SK-N-SH (cell line): ENCODE measurements at regions not wholly inside any gene's neighbourhood (a gene's known extent, or its start where the extent isn't known, plus 50 kb on each side); places are given as distances from the start of the nearest gene placed in this dataset.

Experiments
- CTCF ChIA-PET: fragments of 300-600, 350-600 bp; formaldehyde crosslinking; extraction: SDS; loops from one replicate; lab custom pipeline; 2021; lab: Yijun Ruan, JAX
- POLR2A ChIA-PET: fragments of 350-600 bp; sonication (Branson Sonifier 250); formaldehyde crosslinking; extraction: SDS; loops from one replicate; lab custom pipeline; 2020; ENCODE audit warnings: antibody characterized with exemption, inconsistent platforms; lab: Yijun Ruan, JAX
- DNase-seq: peaks from one replicate; pipeline ENCODE4 v3.0.0; 2012
- H2AFZ ChIP-seq: fragments of 200-600 bp; sonication (generic); 2 replicates; pipeline ENCODE4 v1.8.1; 2016; ENCODE audit warnings: antibody characterized with exemption, mild to moderate bottlenecking, low read depth
- H3F3A ChIP-seq: fragments of 200-600 bp; sonication (generic); replicated peaks from 2 replicates; pipeline ENCODE3; 2016; ENCODE audit warnings: antibody characterized with exemption, mild to moderate bottlenecking; ENCODE audit not compliant: insufficient read depth
- H3K27ac ChIP-seq, 2 experiments: fragments of 200-500 bp in 1 of 2; fragments of 200-600 bp in 1 of 2; sonication (Bioruptor generic) in 1 of 2; sonication (generic), shearing (Covaris generic) in 1 of 2; 2 replicates each; pipeline versions ENCODE4 v1.5.1 to v1.6.1; 2014 to 2016; ENCODE audit warnings: low read depth in 2 of 2, inconsistent platforms in 1 of 2, low read length in 1 of 2, mild to moderate bottlenecking in 1 of 2, mixed read lengths in 1 of 2
- H3K27me3 ChIP-seq: fragments of 200-600 bp; sonication (generic), shearing (Covaris generic); 2 replicates; pipeline ENCODE4 v1.6.1; 2016; ENCODE audit warnings: mixed run types; ENCODE audit not compliant: insufficient read depth
- H3K36me3 ChIP-seq, 2 experiments: fragments of 200-500 bp in 1 of 2; fragments of 200-600 bp in 1 of 2; sonication (Bioruptor generic) in 1 of 2; sonication (generic) in 1 of 2; replicated peaks in 1 of 2; 2 replicates each; pipeline versions ENCODE3 to v1.5.1; 2014 to 2016; ENCODE audit warnings: low read length in 1 of 2, mild to moderate bottlenecking in 1 of 2; ENCODE audit not compliant: insufficient read depth in 2 of 2, control insufficient read depth in 1 of 2
- H3K4me1 ChIP-seq, 2 experiments: fragments of 200-500 bp in 1 of 2; fragments of 200-600 bp in 1 of 2; sonication (Bioruptor generic) in 1 of 2; sonication (generic), shearing (Covaris generic) in 1 of 2; 2 replicates each; pipeline versions ENCODE4 v1.5.1 to v1.6.1; 2014 to 2016; ENCODE audit warnings: low read depth in 1 of 2, low read length in 1 of 2, mixed run types in 1 of 2; ENCODE audit not compliant: insufficient read depth in 2 of 2, control insufficient read depth in 1 of 2
- H3K4me2 ChIP-seq: fragments of 200-600 bp; sonication (generic), shearing (Covaris generic); 2 replicates; pipeline ENCODE4 v1.6.1; 2017; ENCODE audit warnings: mixed run types
- H3K4me3 ChIP-seq, 2 experiments: fragments of 200-500 bp in 1 of 2; fragments of 200-600 bp in 1 of 2; sonication (Bioruptor generic) in 1 of 2; sonication (generic), shearing (Covaris generic) in 1 of 2; 2 replicates each; pipeline versions ENCODE4 v1.5.1 to v1.8.1; 2014 to 2016; ENCODE audit warnings: low read depth in 2 of 2, inconsistent platforms in 1 of 2, low read length in 1 of 2, mild to moderate bottlenecking in 1 of 2, mixed read lengths in 1 of 2, moderate library complexity in 1 of 2
- H3K79me2 ChIP-seq: fragments of 200-600 bp; sonication (generic); 2 replicates; pipeline ENCODE4 v1.8.1; 2017; ENCODE audit warnings: mild to moderate bottlenecking; ENCODE audit not compliant: insufficient read depth
- H3K9ac ChIP-seq: fragments of 200-600 bp; sonication (generic); 2 replicates; pipeline ENCODE4 v1.6.1; 2017; ENCODE audit warnings: mixed run types
- H3K9me2 ChIP-seq: fragments of 200-600 bp; sonication (generic); 2 replicates; pipeline ENCODE4 v1.6.1; 2017; ENCODE audit warnings: mixed run types
- H3K9me3 ChIP-seq: fragments of 200-600 bp; sonication (generic); 2 replicates; pipeline ENCODE4 v1.6.1; 2017; ENCODE audit warnings: mixed run types, mild to moderate bottlenecking, moderate library complexity
- H4K20me1 ChIP-seq: fragments of 200-600 bp; sonication (generic); 2 replicates; pipeline ENCODE4 v1.6.1; 2017; ENCODE audit warnings: mild to moderate bottlenecking, mixed run types; ENCODE audit not compliant: insufficient read depth
- CHD2 ChIP-seq: fragments of 150-350 bp; IDR thresholded peaks from 2 replicates; pipeline ENCODE4 v1.6.1; 2018; ENCODE audit warnings: low read length; ENCODE audit not compliant: partially characterized antibody
- ELF1 ChIP-seq: IDR thresholded peaks from 2 replicates; pipeline ENCODE4 v1.4.0; 2012
- EZH2phosphoT487 ChIP-seq: fragments of 200-600 bp; sonication (generic); IDR thresholded peaks from 2 replicates; pipeline ENCODE4 v1.6.1; 2017; ENCODE audit warnings: low read depth, mixed run types, mild to moderate bottlenecking, antibody characterized with exemption, moderate library complexity, borderline replicate concordance
- FOSL2 ChIP-seq: IDR thresholded peaks from 2 replicates; pipeline ENCODE4 v1.4.0; 2012; ENCODE audit warnings: low read depth, mild to moderate bottlenecking, moderate library complexity, borderline replicate concordance
- GABPA ChIP-seq: IDR thresholded peaks from 2 replicates; pipeline ENCODE4 v1.4.0; 2012; ENCODE audit warnings: low read depth, mild to moderate bottlenecking
- GATA2 ChIP-seq: sonication (generic); formaldehyde crosslinking; IDR thresholded peaks from 2 replicates; pipeline ENCODE4 v1.5.0; 2020; ENCODE audit warnings: mild to moderate bottlenecking, missing genetic modification reagents
- MXI1 ChIP-seq: IDR thresholded peaks from 2 replicates; pipeline ENCODE4 v1.6.1; 2012; ENCODE audit warnings: mild to moderate bottlenecking, low read depth, low read length, improper control_type of control experiment
- NRF1 ChIP-seq: IDR thresholded peaks from 2 replicates; pipeline ENCODE4 v1.6.1; 2012; ENCODE audit warnings: low read depth, mild to moderate bottlenecking, low read length
- POLR2AphosphoS5 ChIP-seq: IDR thresholded peaks from 2 replicates; pipeline ENCODE4 v1.6.1; 2012; ENCODE audit warnings: low read depth, low read length
- RAD21 ChIP-seq: IDR thresholded peaks from 2 replicates; pipeline ENCODE4 v1.6.1; 2012; ENCODE audit warnings: mild to moderate bottlenecking, low read length
- SIN3A ChIP-seq: IDR thresholded peaks from 2 replicates; pipeline ENCODE4 v1.6.1; 2012; ENCODE audit warnings: low read depth, mild to moderate bottlenecking, low read length, moderate library complexity, borderline replicate concordance
- SMC3 ChIP-seq: IDR thresholded peaks from 2 replicates; pipeline ENCODE4 v1.6.1; 2012; ENCODE audit warnings: low read depth, low read length, improper control_type of control experiment
- TEAD4 ChIP-seq: IDR thresholded peaks from 2 replicates; pipeline ENCODE4 v1.4.0; 2012; ENCODE audit warnings: mild to moderate bottlenecking, borderline replicate concordance; ENCODE audit not compliant: insufficient read depth
- YY1 ChIP-seq: IDR thresholded peaks from 2 replicates; pipeline ENCODE4 v1.4.0; 2012; ENCODE audit warnings: low read depth, mild to moderate bottlenecking
- TF ChIP-seq, protein P1 (sequence below): IDR thresholded peaks from 2 replicates; pipeline ENCODE4 v1.6.1; 2012; ENCODE audit warnings: mild to moderate bottlenecking, low read depth, low read length, moderate library complexity
- TF ChIP-seq, protein P2 (sequence below): IDR thresholded peaks from 2 replicates; pipeline ENCODE4 v1.4.0; 2012; ENCODE audit warnings: low read depth
- TF ChIP-seq, protein P3 (sequence below): IDR thresholded peaks from 2 replicates; pipeline ENCODE4 v1.4.0; 2012; ENCODE audit warnings: low read depth, borderline replicate concordance
- TF ChIP-seq, protein P4 (sequence below): fragments of 200-600 bp; sonication (generic); IDR thresholded peaks from 2 replicates; pipeline ENCODE4 v1.6.1; 2017; ENCODE audit warnings: antibody characterized with exemption, mild to moderate bottlenecking, moderate library complexity
- TF ChIP-seq, protein P5 (sequence below): IDR thresholded peaks from 2 replicates; pipeline ENCODE4 v1.4.0; 2012; ENCODE audit warnings: low read depth, borderline replicate concordance
- TF ChIP-seq, protein P6 (sequence below): fragments of 150-350 bp; IDR thresholded peaks from 2 replicates; pipeline ENCODE4 v1.6.1; 2017; ENCODE audit warnings: antibody characterized with exemption, low read length, low read depth, borderline replicate concordance

DNA sequence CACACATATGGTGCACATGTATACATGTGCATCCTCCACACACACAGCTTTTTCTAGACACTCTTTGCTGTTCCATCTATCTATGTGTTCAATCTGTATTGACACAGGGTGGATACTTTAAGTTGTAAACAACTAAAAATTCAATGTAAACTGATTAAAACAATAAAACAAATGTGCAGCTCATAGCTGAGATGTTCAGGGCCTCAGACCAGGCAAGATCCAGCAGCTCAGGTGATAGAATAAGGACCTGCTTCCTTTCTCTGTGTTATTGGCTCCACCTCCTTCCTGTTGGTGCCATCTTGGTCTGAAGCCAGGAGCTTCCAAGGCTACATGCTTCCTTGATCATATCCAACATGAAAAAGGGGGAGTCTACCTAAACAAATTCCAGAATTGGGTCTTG lies 158.1 kb upstream of the RFLNA start:
- H4K20me1 ChIP-seq = no peaks in the 10 kb centered on the region
- no peak overlapping the region for H3K4me3 ChIP-seq
- no peaks in the 10 kb centered on the region for H3K27me3 ChIP-seq
- H3K9me3 ChIP-seq = no peaks in the 10 kb centered on the region
- H3K4me2 ChIP-seq = no peak overlapping the region
- TF ChIP-seq TEAD4 (no peak), FOSL2 (no peak), SIN3A (no peak), GATA2 (CRISPR knock-in tag) (no peak), GABPA (no peak), YY1 (no peak), SMC3 (no peak), MXI1 (no peak), RAD21 (no peak), EZH2phosphoT487 (no peak), POLR2AphosphoS5 (no peak), ELF1 (no peak), NRF1 (no peak), CHD2 (no peak)
- TF ChIP-seq, protein P1, sequence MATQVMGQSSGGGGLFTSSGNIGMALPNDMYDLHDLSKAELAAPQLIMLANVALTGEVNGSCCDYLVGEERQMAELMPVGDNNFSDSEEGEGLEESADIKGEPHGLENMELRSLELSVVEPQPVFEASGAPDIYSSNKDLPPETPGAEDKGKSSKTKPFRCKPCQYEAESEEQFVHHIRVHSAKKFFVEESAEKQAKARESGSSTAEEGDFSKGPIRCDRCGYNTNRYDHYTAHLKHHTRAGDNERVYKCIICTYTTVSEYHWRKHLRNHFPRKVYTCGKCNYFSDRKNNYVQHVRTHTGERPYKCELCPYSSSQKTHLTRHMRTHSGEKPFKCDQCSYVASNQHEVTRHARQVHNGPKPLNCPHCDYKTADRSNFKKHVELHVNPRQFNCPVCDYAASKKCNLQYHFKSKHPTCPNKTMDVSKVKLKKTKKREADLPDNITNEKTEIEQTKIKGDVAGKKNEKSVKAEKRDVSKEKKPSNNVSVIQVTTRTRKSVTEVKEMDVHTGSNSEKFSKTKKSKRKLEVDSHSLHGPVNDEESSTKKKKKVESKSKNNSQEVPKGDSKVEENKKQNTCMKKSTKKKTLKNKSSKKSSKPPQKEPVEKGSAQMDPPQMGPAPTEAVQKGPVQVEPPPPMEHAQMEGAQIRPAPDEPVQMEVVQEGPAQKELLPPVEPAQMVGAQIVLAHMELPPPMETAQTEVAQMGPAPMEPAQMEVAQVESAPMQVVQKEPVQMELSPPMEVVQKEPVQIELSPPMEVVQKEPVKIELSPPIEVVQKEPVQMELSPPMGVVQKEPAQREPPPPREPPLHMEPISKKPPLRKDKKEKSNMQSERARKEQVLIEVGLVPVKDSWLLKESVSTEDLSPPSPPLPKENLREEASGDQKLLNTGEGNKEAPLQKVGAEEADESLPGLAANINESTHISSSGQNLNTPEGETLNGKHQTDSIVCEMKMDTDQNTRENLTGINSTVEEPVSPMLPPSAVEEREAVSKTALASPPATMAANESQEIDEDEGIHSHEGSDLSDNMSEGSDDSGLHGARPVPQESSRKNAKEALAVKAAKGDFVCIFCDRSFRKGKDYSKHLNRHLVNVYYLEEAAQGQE = no peak
- TF ChIP-seq, protein P2, sequence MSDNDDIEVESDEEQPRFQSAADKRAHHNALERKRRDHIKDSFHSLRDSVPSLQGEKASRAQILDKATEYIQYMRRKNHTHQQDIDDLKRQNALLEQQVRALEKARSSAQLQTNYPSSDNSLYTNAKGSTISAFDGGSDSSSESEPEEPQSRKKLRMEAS = no peak
- TF ChIP-seq, protein P3, sequence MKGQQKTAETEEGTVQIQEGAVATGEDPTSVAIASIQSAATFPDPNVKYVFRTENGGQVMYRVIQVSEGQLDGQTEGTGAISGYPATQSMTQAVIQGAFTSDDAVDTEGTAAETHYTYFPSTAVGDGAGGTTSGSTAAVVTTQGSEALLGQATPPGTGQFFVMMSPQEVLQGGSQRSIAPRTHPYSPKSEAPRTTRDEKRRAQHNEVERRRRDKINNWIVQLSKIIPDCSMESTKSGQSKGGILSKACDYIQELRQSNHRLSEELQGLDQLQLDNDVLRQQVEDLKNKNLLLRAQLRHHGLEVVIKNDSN = no peak
- TF ChIP-seq, protein P4, sequence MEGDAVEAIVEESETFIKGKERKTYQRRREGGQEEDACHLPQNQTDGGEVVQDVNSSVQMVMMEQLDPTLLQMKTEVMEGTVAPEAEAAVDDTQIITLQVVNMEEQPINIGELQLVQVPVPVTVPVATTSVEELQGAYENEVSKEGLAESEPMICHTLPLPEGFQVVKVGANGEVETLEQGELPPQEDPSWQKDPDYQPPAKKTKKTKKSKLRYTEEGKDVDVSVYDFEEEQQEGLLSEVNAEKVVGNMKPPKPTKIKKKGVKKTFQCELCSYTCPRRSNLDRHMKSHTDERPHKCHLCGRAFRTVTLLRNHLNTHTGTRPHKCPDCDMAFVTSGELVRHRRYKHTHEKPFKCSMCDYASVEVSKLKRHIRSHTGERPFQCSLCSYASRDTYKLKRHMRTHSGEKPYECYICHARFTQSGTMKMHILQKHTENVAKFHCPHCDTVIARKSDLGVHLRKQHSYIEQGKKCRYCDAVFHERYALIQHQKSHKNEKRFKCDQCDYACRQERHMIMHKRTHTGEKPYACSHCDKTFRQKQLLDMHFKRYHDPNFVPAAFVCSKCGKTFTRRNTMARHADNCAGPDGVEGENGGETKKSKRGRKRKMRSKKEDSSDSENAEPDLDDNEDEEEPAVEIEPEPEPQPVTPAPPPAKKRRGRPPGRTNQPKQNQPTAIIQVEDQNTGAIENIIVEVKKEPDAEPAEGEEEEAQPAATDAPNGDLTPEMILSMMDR = no peak
- TF ChIP-seq, protein P5, sequence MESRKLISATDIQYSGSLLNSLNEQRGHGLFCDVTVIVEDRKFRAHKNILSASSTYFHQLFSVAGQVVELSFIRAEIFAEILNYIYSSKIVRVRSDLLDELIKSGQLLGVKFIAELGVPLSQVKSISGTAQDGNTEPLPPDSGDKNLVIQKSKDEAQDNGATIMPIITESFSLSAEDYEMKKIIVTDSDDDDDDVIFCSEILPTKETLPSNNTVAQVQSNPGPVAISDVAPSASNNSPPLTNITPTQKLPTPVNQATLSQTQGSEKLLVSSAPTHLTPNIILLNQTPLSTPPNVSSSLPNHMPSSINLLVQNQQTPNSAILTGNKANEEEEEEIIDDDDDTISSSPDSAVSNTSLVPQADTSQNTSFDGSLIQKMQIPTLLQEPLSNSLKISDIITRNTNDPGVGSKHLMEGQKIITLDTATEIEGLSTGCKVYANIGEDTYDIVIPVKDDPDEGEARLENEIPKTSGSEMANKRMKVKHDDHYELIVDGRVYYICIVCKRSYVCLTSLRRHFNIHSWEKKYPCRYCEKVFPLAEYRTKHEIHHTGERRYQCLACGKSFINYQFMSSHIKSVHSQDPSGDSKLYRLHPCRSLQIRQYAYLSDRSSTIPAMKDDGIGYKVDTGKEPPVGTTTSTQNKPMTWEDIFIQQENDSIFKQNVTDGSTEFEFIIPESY = no peak
- TF ChIP-seq, protein P6, sequence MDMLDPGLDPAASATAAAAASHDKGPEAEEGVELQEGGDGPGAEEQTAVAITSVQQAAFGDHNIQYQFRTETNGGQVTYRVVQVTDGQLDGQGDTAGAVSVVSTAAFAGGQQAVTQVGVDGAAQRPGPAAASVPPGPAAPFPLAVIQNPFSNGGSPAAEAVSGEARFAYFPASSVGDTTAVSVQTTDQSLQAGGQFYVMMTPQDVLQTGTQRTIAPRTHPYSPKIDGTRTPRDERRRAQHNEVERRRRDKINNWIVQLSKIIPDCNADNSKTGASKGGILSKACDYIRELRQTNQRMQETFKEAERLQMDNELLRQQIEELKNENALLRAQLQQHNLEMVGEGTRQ = no peak
- no peaks in the 10 kb centered on the region for H3K9me2 ChIP-seq
- no peak overlapping the region for H3K27ac ChIP-seq
- no peak for DNase-seq
- H3K9ac ChIP-seq = no peak overlapping the region
- ChIA-PET CTCF (no interaction called here), POLR2A (no interaction called here)
- peaks cover 0 to 9% of the 10 kb centered on the region in 2 experiments; a peak in 1 of 4 replicates for H3K4me1 ChIP-seq
- no peaks in the 10 kb centered on the region for H3K36me3 ChIP-seq
- no peaks in the 10 kb centered on the region for H3F3A ChIP-seq
- H3K79me2 ChIP-seq = no peaks in the 10 kb centered on the region
- H2AFZ ChIP-seq = no peak overlapping the region
